NCI-H2107 (cell line): ENCODE measurements at regions not wholly inside any gene's neighbourhood (a gene's known extent, or its start where the extent isn't known, plus 50 kb on each side); places are given as distances from the start of the nearest gene placed in this dataset.

Source experiments
- DNase-seq: peaks from one replicate; lab custom pipeline; 2025; lab: John Stamatoyannopoulos, UW

DNA sequence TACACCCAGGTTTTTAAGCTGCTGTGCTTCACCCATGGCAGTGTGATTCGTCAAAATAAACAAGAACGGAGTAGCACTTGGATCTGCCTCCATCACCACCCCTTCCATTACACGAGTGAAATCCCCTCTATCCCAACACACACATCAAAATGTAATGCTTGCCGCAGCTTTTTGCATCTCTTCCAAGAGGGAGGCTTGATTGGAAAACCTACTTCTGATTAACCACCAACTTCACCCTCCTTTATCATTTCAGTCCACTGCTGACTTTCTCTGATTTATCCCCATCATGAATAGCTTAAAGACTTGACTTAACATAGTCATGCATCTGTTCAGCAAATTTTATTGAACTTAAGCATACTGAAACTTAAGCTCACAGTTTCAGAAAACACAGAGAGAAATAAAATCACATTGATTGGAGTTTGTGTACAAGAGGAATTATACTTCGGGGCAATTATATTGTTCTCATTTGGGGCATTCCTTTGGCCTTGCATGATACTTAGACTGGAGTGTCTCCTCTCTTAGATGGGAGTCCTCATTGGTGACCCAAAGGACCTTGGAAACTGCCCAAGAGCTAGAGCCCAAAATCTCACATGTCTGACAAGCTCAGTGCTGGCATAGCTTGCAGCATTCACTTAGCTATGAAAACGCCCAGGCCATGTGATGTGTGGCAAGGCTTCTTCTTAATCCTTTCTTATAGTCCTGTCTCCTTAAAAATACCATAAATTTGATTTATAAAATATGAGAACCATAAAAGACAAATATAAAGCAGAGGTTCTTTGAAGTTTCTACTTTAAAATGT is 124.3 kb upstream of the UMPS start:
- DNase-seq: no peak

DNA sequence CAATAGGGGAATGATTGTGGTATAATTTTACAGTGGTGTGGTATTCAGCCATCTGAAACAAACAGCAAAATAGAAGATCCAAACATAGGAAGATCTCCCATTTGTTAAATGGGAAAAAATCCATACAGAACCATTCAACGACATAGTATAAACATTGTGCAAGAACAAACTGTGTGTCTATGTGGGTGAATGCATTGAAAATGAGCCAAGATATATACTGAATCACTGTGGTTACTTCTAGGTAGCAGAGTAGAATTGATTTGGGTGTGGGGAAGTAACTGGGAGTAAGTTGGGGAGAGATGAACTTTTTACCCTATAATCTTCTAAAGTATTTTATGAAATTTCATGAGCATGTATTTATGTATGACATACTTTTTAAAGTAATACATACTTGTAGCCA is 123.1 kb upstream of the UMPS start:
- no peak for DNase-seq

DNA sequence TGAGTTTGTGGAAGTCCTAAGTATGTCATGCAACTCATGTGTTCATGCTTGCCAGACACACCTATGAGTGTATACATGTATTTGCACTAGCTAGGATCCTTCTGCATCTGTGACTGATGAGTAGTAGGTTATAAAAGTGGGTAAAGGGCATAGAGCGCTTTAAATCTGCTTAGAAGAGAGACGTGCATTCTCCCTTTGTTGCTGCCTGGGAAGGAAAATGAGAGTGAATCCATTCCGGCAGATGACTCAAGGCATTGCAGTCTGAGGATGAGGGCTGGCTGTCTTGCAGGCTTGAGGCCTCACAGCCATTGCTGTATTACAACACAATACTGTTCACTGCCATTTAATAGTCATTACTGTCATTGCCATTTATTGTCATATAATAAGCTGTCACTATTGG is 120.8 kb upstream of the UMPS start:
- no peak for DNase-seq

DNA sequence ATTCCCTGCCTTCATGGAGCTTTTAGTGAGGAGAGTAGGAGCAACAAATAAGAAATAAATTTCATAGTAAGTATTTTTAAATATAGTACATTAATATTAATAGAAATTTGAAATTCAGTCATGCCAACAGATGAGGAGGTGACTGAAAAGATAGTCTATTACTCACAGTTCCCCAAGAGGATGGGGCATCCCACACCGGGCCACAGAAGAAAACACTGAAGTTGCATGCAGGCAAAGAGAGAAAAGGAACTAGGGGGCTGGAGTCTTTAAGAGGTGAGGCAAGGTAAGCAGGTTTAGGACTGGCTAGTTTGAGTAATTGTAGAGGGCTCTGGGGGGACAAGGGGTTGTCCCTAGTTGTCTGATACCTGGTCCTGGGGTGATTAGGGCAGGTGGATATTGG is 120.1 kb upstream of the UMPS start:
- no peak for DNase-seq

DNA sequence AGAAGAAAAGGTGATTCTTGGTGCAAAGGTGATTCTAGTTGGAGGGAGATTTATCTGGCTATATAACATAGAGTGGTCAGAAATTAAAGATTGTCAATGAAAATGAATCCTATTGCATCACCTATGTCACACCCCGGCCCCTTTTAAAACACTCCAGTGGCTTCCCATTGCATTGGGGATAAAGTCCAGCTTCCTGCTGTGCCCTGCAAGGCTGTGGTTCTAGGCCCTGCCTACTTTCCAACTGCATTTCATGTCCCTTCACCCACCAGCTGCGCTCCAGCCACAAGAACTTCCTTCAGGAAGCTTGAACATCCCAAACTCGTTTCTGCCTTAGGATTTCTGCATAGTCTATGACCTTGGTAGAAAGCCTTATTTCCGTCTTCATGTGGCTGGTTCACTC is 118.7 kb upstream of the UMPS start:
- DNase-seq: no peak

DNA sequence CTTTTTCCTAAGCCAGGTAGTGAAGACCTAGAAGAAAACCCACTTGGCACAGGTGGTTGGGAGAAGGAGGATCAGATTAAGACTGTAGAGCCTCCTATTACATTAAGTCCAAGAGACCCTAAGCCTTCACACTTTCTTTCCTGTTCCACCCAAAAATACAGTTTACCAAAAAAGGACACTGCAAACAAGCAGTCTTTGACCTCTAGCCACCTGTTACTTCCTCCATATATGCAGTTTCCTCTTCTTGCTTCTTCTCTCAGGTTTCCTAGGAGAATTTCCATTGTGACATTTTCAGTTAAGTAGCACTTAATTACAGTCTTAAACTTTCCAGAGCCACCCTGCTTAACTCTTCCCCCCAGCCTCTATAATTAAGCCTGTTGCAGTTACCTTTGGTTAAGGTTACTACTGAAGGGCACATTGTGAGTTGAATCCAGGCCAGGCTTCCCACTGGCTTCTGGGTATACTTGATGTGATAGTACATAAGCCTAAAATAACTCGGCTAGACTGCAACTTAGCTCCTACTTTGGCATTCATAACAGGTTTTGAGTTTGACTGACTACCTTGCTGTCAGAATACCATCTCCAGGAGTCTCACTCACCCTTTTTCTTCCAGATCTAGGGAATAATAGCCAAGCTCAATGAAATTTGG is 114.2 kb upstream of the UMPS start:
- no peak for DNase-seq

DNA sequence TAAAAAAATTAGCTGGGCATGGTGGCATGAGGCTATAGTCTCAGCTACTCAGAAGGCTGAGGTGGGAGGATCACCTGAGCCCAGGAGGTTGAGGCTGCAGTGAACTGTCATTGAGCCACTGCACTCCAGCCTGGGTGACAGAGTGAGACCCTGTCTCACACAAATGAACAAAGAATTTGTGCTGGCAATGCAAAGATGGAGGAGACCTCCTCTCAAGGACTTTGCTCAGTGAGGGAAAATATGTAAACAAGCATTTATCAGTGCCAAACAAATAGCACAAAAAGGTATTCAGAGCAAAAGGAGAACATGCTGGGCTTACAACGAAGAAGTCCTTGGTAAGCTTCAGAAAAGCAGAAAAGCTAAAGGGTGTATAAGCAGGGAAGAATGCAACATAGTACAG is 113.1 kb upstream of the UMPS start:
- DNase-seq: no peak

DNA sequence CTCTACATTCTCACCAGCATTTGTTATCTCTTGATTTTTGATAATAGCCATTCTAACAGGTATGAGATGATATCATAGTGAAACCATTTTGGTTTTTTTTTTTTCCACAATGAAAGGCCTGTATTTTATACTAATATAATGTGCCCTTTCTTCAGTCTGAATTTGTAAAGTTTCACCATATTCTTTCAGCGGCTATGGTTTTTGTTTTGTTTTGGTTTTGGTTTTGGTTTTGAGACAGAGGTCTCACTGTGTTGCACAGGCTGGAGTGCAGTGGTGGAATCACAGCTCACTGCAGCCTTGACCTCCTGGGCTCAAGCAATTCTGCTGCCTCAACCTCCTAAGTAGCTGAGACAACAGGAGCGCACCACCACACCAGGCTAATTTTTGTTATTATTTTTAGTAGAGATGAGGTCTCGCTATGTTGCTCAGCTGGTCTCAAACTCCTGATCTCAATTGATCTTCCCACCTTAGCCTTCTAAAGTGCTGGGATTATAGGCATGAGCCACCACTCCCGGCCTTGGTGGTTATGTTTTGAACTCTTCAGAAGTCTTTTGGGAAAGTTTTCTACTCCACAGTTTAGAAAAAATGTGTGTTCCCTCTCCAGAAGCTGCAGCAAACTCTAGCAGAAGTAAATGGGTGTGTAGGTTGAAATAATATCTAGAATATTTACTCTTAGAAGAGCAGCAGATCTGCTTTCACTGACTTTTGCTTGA is 110.2 kb upstream of the UMPS start:
- no peak for DNase-seq

DNA sequence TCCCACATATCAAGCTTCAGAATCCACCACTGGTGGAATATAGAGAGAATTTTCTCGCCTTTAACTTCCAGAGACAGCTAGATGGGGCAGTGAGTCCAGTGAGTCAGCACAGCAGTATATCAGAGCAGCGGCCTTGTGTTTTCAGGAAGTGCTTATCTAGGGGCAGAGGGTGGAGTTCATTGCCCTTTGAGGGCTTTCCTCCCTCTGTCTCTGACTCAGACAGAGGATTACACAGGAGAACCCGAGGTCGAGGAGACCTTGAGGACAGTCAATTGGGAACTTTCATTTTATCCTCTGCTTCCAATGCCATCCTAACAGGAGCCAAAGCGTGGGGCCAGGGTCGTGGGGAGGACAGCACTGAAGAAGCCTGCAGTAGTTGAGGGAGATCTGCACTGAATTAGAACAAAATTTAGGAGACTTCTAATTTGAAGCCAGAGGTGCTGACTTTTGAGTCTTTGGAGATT is 109.6 kb upstream of the UMPS start:
- DNase-seq: no peak

DNA sequence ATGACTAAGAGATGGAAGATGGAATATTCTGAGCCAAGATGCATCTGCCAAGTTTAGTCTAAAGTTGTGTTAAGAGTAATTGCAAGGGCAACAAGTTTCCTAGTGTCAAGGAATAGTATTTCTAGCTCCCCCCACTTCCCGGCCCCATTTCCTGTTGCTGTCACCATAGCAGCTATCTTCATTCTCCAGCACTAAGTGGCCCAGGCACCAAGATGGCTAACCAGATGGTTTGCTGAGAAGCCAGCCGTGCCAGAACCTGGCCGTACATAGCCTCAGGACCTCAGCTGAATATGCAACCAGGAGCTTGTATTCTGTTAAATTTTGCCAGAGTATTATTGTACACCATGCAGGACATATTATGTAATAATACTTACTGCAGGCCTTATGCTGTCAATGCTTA is 108.8 kb upstream of the UMPS start:
- no peak for DNase-seq

DNA sequence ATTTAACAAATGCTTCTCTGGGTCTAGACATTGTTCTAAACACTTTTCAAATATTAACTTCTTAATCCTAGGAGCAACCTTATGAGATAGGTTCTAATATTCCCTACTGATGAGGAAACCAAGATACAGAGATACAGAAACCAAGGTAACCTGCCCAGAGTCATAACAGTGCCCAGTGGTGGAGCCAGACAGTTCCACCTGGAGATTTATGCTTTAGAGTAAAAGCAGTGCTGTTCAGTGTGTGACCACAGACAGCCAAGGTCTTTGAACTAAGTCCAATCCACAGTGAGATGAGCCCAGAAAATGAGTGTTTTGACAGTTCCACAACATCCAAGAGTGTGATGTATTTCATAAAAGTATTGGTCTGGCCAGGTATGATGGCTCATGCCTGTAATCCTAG is 105.2 kb upstream of the UMPS start:
- DNase-seq: no peak

DNA sequence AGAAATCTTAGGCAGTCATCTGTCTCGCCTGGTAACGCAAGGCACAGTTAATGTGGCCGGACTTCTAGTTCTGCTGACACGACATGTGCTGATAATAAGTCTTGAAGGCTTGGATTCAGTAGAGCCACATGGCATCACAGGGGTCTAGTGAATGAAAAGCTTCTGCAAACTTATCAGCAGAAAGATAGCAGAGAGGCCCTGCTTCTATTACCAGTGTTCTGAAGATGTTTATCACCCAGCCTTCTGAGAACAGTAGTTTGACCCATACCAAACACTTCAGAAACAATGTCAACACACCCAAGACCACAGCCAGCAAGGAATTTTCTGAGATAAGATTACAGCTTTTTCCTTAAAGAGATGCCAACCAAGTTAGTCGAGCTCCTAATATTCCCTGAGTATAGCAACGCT is 102.7 kb upstream of the UMPS start:
- DNase-seq: no peak

DNA sequence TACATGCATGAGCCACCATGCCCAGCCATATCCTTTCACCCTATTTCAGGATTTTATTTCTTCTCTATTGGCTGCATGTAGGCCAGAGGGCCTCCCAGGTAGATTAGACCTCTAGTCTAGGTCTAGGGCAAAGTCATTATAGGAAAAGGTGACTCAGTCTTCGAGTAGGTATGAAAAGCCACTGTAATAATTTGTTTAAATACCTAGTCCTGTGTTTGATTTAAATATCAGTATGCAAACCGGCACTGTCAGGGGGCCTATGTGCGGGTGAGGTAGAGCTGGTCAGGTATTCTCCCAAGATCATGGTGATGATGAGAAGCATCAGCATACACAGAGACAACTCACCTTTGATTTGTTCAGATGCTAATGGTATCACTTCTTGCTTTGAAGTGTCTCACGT is 101.4 kb upstream of the UMPS start:
- DNase-seq: no peak

DNA sequence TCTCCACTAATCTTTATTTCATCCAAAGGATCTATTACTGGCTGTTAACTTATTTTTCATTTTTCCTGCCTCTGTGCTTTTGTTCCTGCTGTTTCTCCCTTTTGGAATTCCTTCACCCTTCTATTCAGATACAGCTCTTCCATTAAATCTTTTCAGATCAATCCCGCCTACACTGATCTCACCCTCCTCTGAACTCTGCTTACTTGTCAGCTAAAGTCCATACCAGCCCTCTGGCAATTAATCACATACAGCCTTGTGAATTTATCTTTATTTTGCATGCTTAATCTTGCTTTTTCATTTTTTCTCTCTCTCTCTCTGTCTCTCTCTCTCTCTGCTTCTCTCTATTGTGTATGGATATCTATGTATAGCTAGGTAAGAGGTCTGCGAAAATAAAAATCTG is 100.8 kb upstream of the UMPS start:
- no peak for DNase-seq

DNA sequence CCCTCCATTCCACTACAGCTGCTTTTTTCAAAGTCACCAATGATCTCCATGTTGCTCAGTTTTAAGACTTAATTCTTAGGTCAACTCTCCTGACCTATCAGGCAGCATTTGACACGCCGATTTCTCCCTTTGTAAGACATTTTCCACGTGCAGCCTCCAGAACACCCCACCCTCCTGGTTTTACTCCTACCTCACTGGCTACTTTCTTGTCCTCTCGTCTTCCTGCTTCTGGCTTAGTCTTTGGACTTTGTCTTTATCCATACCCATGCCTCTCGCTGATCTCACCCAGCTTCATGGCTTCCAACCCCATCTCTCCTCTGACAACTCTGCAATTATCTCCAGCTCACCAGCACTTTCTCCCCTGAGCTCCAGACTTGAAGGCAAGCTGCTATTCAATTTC is 99.3 kb upstream of the UMPS start:
- DNase-seq: no peak

DNA sequence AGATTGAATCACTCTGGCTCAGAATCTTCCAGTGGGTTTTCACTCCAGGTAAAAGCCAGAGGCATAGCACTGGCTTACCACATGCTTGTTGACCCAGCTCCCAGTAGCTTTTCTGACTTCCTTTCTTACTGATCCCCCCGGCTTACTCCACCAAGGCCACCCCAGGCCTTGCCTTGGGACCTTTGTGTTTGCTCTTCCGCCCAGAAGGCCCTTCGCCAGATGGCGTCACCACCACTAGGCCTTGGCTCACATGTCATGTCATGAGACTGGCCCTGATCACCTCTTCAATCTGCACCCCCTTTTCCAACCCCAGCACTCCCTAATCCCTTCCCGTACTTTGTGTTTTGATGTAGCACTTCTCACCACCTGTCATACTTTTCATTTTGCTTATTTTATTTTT is 98.5 kb upstream of the UMPS start:
- DNase-seq: no peak

DNA sequence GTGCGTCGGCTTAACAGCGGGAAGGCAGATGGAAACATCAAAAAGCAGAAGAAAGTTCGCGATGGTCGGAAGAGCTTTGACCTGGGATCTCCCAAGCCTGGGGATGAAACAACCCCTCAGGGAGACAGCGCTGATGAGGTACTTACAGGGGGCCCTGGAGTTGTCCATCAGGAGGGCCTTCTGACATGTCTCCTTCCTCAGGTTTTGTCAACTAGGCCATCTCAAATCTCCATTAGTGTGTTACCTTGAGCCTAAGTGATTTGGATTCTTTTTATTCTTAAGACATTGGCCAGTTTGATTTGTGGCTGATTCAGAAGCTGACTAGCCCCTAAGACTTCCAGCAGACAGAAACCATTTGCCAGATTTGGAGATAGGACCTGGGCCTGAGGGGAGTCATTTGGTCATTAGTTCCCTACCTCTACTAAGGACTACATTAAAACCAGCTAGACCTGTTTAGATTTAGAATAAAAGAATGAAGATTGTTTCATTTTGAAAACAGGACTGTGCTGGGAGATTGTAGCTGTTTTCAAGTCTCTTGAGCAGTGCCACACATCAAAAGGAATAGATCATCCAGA is 97.6 kb upstream of the UMPS start:
- no peak for DNase-seq

DNA sequence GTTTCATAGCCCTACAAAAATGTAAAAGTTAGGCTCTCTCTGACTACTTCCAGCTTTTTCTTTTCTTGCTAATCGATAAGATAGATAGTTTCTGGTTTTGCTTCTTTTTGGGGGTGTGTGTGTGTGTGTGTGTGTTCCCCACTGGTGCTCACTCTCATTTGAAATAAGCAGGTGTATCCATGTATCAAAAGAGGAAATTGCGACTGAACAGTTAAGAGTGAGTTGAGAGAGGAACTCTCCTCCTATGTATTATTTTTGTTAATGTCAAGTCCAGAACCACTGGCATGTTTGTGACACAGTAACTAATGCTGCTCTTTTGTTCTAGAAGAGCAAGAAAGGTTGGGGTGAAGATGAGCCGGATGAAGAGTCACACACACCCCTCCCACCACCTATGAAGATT is 96.7 kb upstream of the UMPS start:
- no peak for DNase-seq

DNA sequence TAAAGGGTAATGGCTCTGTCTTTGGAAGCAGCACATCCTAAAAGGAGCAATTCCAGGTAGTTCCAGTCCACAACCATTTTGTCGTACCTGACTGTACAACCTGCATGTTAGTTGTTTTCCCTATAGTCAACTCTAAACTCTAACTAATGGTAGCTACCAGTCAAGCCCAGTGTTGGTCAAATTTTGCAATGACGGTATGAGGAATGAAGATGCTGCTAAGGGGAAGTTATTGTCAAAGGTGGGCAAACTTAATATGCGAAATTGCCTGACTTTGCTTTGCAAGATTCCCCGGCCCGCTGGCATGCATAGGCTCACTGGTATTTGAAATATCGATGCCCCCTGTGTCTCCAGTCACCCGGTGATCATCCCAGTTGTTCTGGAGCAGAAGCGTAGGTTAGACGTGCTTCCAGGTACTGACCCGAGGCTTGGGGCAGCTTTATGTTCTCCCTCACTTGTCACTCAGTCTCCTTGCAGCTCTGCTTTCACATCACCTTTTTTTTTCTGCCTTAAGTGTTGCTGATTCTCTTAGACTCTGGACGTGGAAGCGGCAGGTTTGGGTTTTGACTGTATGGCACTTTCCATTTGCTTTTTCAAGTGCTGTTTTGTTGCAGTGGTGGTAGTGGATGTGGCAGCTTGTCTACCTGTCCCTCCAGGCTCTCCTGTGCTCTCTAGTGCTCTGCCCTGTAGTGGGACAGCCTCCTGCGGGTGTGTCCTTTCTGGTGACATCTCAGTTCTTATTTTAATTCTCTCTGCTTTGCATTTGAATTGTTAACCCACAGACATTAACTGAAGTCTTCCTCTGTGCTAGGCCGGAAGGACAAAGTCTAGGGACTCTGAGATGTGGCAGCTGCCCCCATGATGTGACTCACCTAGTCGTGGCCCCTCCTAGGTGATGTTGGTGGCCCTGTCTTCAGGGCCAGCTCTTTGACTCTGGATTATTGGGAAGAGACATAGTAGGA is 95.8 kb upstream of the UMPS start:
- no peak for DNase-seq

DNA sequence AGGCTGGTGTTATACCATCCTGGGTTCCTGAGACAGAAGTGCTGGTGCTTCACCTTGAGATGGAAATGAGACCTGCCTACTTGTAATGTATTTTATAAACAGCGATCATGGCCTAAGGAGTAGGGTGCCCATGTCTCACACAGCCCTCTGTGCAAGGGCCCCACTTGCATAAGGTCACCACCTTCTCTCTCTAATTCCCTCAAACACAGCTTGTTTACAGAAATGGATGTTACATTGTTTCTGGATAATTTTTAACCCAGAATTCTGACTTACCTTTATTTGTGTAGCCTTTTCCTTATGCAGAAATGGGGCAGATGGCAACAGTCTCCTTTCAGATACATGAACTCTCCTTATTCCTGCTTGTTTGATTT is 95.1 kb upstream of the UMPS start:
- DNase-seq: no peak

DNA sequence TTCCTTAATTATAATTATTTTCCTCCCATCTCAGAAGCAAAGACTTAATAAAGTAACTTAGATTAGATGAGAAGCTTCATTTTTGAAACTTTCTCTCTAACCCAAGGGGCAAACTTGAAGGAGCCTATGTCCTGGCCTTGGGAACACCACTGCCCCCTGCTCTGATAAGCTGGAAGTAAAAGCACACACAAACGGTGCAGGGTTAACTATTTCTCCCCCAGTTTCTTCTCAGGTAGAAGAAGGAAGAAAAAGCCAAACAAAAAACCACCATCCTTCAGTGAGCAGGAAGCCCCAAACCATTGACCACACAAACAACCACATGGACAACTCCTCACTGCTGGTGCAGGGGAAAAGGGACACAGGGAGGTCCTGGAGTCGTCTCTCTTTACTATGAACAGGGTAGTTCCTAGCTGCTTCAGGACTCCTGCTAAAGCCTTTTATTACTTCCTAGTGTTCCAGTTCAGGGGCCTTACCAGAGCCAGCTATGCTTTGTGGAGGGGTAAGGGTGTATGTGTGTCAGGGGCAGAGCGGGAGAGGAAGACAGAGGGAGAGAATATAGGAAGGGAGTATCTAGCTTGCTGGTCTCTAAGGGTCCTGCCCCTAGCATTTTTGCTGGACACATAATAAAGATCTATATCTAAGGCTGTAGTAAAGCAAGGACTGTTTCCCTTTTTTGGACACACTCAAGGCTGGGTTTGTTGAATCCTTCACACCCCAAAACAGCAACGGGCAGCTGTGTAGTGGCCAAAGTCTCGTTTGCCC is 94.0 kb upstream of the UMPS start:
- no peak for DNase-seq
